ENCODE measurements at regions not wholly inside any gene's neighbourhood (a gene's known extent, or its start where the extent isn't known, plus 50 kb on each side); places are given as distances from the start of the nearest gene placed in this dataset.

DNA sequence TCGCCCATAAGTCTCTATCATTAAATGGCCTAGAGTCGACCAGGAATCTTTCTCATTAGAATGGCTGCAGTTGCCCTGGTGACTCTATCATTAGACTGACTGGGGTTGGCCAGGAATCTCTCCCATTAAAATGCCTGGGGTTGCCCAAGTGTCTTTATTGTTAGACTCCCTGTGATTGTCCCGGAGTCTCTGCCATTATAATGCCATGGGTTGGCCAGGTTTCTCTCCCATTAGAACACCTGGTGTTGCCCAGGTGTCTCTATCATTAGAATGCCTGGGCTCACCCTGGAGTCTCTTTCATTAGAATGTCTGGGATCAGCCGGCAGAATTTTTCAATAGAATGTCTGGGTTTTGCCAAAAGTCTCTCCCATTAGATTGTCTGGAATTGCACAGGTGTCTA is 1459.3 kb downstream of the UQCRFS1 start:
- no peak for DNase-seq (ENCODE audit: low spot score)

GRCh38 chr19:27752530-27753184 is 1460.3 kb downstream of the UQCRFS1 start:
- DNase-seq (ENCODE audit: low spot score): no peak

DNA sequence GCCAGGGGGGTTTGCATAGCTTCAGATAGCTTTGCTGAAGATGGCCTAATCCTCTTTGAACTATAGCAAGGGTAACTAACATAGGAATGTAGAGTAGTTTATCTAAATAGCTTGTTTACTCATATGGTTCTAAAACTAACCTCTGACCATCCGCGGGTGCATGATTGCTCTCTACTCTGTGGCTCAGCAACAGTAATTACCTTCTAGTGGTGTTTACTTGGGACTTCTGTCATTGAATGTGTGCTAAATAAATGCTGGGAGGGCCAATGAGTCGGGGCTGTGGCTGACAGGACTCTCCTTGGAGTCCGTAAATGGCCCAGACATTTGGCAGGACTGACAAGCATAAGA is 1461.9 kb downstream of the UQCRFS1 start:
- no peak for DNase-seq (ENCODE audit: low spot score)

DNA sequence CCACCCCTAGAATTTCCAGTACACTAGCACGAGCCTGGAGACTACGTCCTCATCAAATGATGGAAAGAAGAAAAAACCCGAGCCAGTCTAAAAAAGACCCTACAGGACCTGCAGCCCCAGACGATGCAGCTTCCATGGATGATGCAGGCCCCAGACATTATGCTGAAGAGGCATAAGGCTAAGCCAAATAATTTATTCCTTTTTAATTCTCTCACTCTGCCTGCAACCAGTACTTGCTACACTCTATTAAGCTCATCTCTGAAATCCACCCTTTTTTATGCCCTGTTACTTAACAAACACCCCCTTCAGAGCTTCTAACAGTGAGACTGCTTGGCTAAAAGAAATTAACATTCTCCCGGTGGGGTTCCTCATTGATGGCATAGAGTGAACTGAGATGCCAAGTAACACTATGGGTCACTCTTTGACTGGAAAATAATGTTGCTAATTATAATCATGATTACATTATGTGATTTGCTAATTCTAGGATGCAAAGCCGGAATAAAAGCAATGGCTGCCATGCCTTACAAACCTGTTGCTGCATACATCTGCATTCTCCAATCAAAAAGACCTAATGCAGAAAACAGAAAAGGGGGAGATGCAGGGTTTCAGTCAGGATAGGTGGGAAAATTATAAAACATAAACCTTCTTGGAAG is 1462.4 kb downstream of the UQCRFS1 start:
- no peak for DNase-seq (ENCODE audit: low spot score)

DNA sequence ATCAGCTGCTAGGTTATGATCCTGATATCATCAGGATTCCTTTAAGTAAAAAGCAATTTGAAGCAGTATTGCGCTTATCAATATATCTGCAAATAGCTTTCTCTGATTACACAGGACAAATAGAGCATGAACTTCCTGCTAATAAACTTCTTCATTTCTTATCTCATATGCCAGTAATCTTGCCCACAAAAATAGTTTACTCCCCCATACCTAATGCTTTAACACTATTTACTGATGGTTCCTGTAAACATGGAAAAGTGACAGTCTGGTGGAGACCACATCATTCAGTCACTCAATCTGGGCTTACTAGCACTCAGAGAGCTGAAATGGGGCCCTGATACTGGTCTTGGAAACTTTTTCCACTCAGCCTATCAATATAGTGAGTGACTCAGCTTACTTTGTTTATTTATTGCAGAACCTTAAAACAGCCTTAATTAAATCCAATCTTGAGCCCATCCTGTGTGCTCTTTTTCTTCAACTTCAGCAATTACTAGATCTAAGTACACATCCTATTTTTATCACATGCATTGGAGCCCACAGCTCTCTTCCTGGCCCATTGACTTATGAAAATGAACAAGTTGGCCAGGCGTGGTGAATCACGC is 1464.3 kb downstream of the UQCRFS1 start:
- no peak for DNase-seq (ENCODE audit: low spot score)

GRCh38 chr19:27746691-27747380 is 1466.1 kb downstream of the UQCRFS1 start:
- DNase-seq (ENCODE audit: low spot score): no peak

- DNase-seq (ENCODE audit: low spot score): no peak
Measured at GRCh38 chr19:27745978-27746542, 1466.9 kb downstream of the UQCRFS1 start.

DNA sequence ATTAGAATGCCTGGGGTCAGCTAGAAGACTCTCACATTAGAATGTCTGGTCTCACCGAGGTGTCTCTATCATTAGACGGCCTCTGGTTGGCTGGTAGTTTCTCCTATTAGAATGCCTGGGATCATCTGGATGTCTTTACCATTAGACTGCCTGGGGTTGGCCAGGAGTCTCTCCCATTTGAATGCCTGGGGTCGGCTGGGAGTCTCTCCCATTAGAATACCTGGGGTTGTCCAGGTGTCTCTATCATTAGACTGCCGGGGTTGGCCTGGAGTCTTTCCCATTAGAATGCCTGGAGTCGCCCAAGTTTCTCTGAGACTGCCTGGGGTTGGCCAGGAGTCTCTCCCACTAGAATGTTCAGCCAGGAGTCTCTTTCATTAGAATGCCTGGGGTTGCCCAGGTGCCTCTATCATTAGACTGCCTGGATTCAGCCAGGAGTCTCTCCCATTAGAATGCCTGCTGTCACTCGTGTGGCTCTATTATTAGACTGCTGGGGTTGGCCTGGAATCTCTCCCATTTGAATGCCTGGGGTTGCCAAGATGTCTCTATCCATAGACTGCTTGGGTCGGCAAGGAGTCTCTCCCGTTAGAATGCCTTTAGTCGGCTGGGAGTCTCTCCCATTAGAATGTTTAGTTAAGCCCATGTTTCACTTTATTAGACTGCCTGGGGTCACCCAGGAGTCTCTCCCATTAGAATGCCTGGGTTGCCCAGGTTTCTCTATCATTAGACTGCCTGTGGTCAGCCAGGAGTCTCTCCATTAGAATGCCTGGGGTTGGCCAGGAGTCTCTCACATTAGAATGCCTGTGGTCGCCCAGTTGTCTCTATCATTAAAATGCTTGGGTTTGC is 1467.8 kb downstream of the UQCRFS1 start:
- DNase-seq (ENCODE audit: low spot score): no peak

GRCh38 chr19:27742041-27742440 is 1470.9 kb downstream of the UQCRFS1 start:
- DNase-seq (ENCODE audit: low spot score): no peak

DNA sequence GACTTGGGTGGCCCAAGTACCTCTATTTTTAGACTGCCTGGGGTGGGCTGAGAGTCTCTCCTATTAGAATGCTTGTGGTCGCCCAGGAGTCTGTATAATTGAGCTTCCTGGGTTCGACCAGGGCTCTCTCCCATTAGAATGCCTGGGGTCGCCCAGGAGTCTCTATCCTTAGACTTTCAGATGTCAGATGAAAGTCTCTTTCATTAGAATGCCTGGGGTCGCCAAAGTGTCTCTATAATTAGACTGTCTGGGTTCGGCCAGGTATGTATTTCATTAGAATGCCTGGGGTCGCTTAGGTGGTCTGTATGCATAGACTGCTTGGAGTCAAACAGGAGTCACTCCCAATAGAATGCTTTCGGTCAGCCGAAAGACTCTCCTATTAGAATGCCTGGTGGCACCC is 1471.7 kb downstream of the UQCRFS1 start:
- DNase-seq (ENCODE audit: low spot score): no peak

DNA sequence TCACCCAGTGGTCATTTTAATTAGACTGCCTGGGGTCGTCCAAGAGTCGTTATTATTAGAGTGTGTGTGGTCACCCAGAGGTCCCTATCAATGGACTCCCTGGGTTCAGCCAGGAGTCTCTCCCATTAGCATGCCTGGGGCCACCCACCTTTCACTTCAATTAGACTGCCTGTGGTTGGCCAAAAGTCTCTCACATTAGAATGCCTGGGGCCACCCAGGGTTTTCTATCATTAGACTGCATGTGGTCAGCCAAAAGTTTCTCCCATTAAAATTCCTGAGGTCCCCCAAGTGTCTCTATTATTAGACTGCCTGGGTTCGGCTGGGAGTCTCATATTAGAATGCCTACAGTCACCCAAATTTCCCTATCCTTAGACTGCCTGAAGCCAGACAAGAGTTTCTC is 1472.6 kb downstream of the UQCRFS1 start:
- DNase-seq (ENCODE audit: low spot score): no peak

DNA sequence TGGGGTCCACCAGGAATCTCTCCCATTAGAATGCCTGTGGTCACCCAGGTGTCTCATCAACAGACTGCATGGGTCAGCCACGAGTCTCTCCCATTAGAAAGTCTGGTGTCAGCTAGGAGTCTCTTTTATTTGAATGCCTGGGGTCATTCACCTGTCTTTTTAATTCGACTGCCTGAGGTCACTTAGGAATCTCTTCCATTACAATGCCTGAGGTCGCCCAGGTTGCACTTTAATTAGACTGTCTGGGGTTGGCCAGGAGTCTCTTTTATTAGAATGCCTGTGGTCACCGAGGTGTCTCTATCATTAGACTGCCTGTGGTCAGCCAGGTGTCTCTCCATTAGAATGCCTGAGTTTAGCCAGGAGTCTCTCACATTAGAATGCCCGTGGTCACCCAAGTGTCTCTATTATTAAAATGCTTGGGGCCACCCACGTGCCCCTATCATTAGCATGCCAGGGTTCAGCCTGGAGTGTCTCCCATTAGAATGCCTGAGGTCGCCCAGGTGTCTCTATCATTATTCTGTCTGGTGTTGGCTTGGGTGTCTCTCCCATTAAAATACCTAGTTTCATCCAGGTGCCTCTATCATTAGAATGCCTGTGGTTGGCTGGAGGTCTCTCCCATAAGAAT is 1474.3 kb downstream of the UQCRFS1 start:
- DNase-seq (ENCODE audit: low spot score): no peak

GRCh38 chr19:27736225-27736624 is 1476.7 kb downstream of the UQCRFS1 start:
- no peak for DNase-seq (ENCODE audit: low spot score)

DNA sequence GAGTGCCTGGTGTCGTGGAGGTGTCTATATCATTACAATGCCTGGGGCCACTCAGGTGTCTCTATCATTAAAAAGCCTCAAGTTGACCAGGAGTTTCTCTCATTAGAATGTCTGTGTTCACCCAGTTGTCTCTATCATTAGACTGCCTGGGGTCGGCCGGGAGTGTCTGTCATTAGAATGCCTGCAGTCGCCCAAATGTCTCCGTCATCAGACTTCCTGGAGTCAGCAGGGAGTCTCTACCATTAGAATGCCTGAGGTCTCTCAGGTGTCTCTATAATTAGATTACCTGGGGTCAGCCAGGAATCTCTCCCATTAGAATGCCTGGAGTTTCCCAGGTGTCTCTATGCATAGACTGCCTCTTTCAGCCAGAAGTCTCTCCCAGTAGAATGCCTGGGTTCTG is 1477.6 kb downstream of the UQCRFS1 start:
- DNase-seq (ENCODE audit: low spot score): no peak

- DNase-seq (ENCODE audit: low spot score): no peak
Measured at GRCh38 chr19:27734496-27735220, 1478.3 kb downstream of the UQCRFS1 start.

GRCh38 chr19:27733551-27734266 is 1479.2 kb downstream of the UQCRFS1 start:
- DNase-seq (ENCODE audit: low spot score): no peak

DNA sequence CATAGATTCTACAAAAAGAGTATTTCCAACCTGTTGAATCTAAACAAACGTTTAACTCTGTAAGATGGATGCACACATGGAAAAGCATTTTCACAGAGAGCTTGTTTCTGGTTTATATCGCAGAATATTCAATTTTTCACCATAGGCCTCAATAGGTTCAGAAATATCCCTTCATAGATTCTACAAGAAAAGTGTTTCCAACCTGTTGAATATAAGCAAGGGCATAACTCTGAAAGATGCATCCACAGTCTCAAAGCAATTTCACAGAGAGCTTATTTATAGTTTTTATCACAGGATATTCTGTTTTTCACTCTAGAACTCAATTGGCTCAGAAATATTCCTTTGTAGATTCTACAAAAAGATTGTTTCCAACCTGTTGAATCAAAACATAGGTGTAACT is 1483.6 kb downstream of the UQCRFS1 start:
- DNase-seq (ENCODE audit: low spot score): no peak

DNA sequence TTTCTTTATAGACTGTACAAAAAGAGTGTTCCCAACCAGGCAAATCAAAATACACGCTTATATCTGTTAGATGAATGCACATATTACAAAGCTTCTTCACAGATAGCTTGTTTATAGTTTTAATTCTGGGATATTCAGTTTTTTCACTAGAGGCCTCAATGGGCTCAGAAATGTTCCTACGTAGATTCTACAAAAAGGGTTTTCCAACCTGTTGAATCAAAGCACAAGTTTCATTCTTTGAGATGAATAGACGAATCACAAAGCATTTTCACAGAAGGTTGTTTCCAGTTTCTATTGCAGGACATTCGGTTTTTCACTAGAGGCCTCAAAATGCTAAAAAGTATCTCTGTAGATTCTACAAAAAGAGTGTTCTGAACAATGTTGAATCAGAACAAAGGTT is 1490.3 kb downstream of the UQCRFS1 start:
- no peak for DNase-seq (ENCODE audit: low spot score)

GRCh38 chr19:27720155-27720554 is 1492.8 kb downstream of the UQCRFS1 start:
- DNase-seq (ENCODE audit: low spot score): no peak

GRCh38 chr19:27719034-27719433 is 1493.9 kb downstream of the UQCRFS1 start:
- DNase-seq (ENCODE audit: low spot score): no peak

All from putamen (tissue), 1 donor.